DMS79 treated with DMSO at 0.1 percent for 48 hours (cell line): ENCODE measurements at regions not wholly inside any gene's neighbourhood (a gene's known extent, or its start where the extent isn't known, plus 50 kb on each side); places are given as distances from the start of the nearest gene placed in this dataset.

Experiments
- DNase-seq: peaks from one replicate; lab custom pipeline; 2025; lab: John Stamatoyannopoulos, UW

- no peak for DNase-seq
Observed at GRCh38 chr15:94056314-94056713, 175.0 kb upstream of the MCTP2 start.

- DNase-seq, result no peak
Observed at GRCh38 chr15:94053626-94054025, 177.7 kb upstream of the MCTP2 start.

GRCh38 chr15:94052711-94053110 is 178.7 kb upstream of the MCTP2 start:
- no peak for DNase-seq

- no peak for DNase-seq
Observed at GRCh38 chr15:94047566-94047965, 183.8 kb upstream of the MCTP2 start.

GRCh38 chr15:94042180-94042928 is 189.0 kb upstream of the MCTP2 start:
- DNase-seq, result no peak

- no peak for DNase-seq
Observed at GRCh38 chr15:94041746-94042145, 189.6 kb upstream of the MCTP2 start.

- DNase-seq, result no peak
Observed at GRCh38 chr15:94040541-94041248, 190.7 kb upstream of the MCTP2 start.

GRCh38 chr15:94036156-94036555 is 195.2 kb upstream of the MCTP2 start:
- no peak for DNase-seq

GRCh38 chr15:94033683-94034020 is 197.7 kb upstream of the MCTP2 start:
- no peak for DNase-seq

GRCh38 chr15:94033014-94033682 is 198.2 kb upstream of the MCTP2 start:
- no peak for DNase-seq

GRCh38 chr15:94032571-94032970 is 198.8 kb upstream of the MCTP2 start:
- DNase-seq, result no peak

- no peak for DNase-seq
Observed at GRCh38 chr15:94031072-94031471, 200.3 kb upstream of the MCTP2 start.

GRCh38 chr15:94029495-94029894 is 201.9 kb upstream of the MCTP2 start:
- DNase-seq, result no peak

- DNase-seq, result no peak
Observed at GRCh38 chr15:94028809-94029208, 202.6 kb upstream of the MCTP2 start.

- DNase-seq, result no peak
Observed at GRCh38 chr15:94028121-94028520, 203.2 kb upstream of the MCTP2 start.

GRCh38 chr15:94027581-94027980 is 203.8 kb upstream of the MCTP2 start:
- DNase-seq, result no peak

- DNase-seq, result no peak
Observed at GRCh38 chr15:94026458-94027304, 204.7 kb upstream of the MCTP2 start.

- DNase-seq, result no peak
Observed at GRCh38 chr15:94023531-94023930, 207.8 kb upstream of the MCTP2 start.

GRCh38 chr15:94021621-94022320 is 209.6 kb upstream of the MCTP2 start:
- DNase-seq, result no peak

- DNase-seq, result no peak
Observed at GRCh38 chr15:94019062-94019461, 212.3 kb upstream of the MCTP2 start.

GRCh38 chr15:94015324-94015723 is 216.0 kb upstream of the MCTP2 start:
- no peak for DNase-seq
